ENCODE measurements at regions not wholly inside any gene's neighbourhood (a gene's known extent, or its start where the extent isn't known, plus 50 kb on each side); places are given as distances from the start of the nearest gene placed in this dataset.

GRCh38 chrX:9269134-9269533 lies 195.7 kb upstream of the TBL1X start:
- no peaks in the 10 kb centered on the region for H3K27me3 ChIP-seq

GRCh38 chrX:9271789-9272525 lies 192.9 kb upstream of the TBL1X start:
- DNase-seq (peak in 1 of 4 donors; percentile 26), ATAC-seq (no peak)
- no peak overlapping the region for H3K4me3 ChIP-seq
- H3K36me3 ChIP-seq: no peaks in the 10 kb centered on the region
- H3K27me3 ChIP-seq: no peaks in the 10 kb centered on the region
- H3K4me1 ChIP-seq: no peaks in the 10 kb centered on the region
- no peak for TF ChIP-seq CTCF (IDR thresholded peaks at IDR 0.05)
- no peak overlapping the region for H3K27ac ChIP-seq
- H3K9me3 ChIP-seq: no peaks in the 10 kb centered on the region
- intact Hi-C loops (cut with DNase I): no loop called here

More at GRCh38 chrX:9269134-9269533, 195.7 kb upstream of the TBL1X start:
- intact Hi-C loops (cut with DNase I): no loop called here
- DNase-seq (no peak), ATAC-seq (no peak)
- no peak for TF ChIP-seq CTCF (IDR thresholded peaks at IDR 0.05)
- Histone ChIP-seq H3K4me1 (no peaks in the 10 kb centered on the region), H3K36me3 (no peaks in the 10 kb centered on the region), H3K9me3 (no peaks in the 10 kb centered on the region), H3K27ac (no peak overlapping the region), H3K4me3 (no peak overlapping the region)

GRCh38 chrX:9273744-9274143 lies 191.1 kb upstream of the TBL1X start:
- H3K27me3 ChIP-seq: no peaks in the 10 kb centered on the region
- no peak for ATAC-seq
- intact Hi-C loops (cut with DNase I): no loop called here

GRCh38 chrX:9278475-9279233 lies 186.2 kb upstream of the TBL1X start:
- DNase-seq (peak in 1 of 4 donors; percentile 7), ATAC-seq (no peak)
- intact Hi-C loops (cut with DNase I): no loop called here
- Histone ChIP-seq H3K27me3 (no peaks in the 10 kb centered on the region), H3K9me3 (no peaks in the 10 kb centered on the region), H3K4me3 (no peak overlapping the region), H3K36me3 (no peaks in the 10 kb centered on the region), H3K27ac (peak overlapping the region; percentile 13 to 23), H3K4me1 (peaks cover 0 to 18% of the 10 kb centered on the region in 2 donors)
- TF ChIP-seq CTCF (IDR thresholded peaks at IDR 0.05): no peak

More at GRCh38 chrX:9273744-9274143, 191.1 kb upstream of the TBL1X start:
- H3K9me3 ChIP-seq: no peaks in the 10 kb centered on the region
- H3K4me3 ChIP-seq: no peak overlapping the region
- no peak for TF ChIP-seq CTCF (IDR thresholded peaks at IDR 0.05)
- no peaks in the 10 kb centered on the region for H3K4me1 ChIP-seq
- no peak for DNase-seq
- H3K36me3 ChIP-seq: no peaks in the 10 kb centered on the region
- H3K27ac ChIP-seq: peak overlapping the region in 1 of 2 donors; percentile 23

- Histone ChIP-seq H3K9me3 (no peaks in the 10 kb centered on the region), H3K4me3 (no peak overlapping the region), H3K36me3 (no peaks in the 10 kb centered on the region), H3K27me3 (no peaks in the 10 kb centered on the region), H3K4me1 (peaks cover 0 to 18% of the 10 kb centered on the region in 2 donors), H3K27ac (peak overlapping the region; percentile 13 to 23)
- DNase-seq (peak in 1 of 4 donors; percentile 37), ATAC-seq (peak; percentile 46)
- intact Hi-C loops (cut with DNase I): no loop called here
- TF ChIP-seq CTCF (IDR thresholded peaks at IDR 0.05): no peak
Observed at GRCh38 chrX:9279234-9279544, 185.7 kb upstream of the TBL1X start.
